H9 (cell line): ENCODE measurements at regions not wholly inside any gene's neighbourhood (a gene's known extent, or its start where the extent isn't known, plus 50 kb on each side); places are given as distances from the start of the nearest gene placed in this dataset.

Source experiments
- DNase-seq: peaks from one replicate; pipeline ENCODE4 v3.0.0-alpha.2; 2017
- H2AFZ ChIP-seq: one replicate; pipeline ENCODE4 v1.6.1; 2013; ENCODE audit warnings: mild to moderate bottlenecking, low read length, control low read depth, moderate library complexity
- H2AK5ac ChIP-seq: 2 replicates; pipeline ENCODE4 v1.6.1; 2013; ENCODE audit warnings: low read length, control low read depth, mixed read lengths; ENCODE audit not compliant: insufficient read length
- H2BK120ac ChIP-seq: one replicate; pipeline ENCODE4 v1.6.1; 2013; ENCODE audit warnings: low read depth, mild to moderate bottlenecking, low read length, control low read depth, inconsistent platforms; ENCODE audit not compliant: poor library complexity, severe bottlenecking
- H2BK12ac ChIP-seq: 2 replicates; pipeline ENCODE4 v1.6.1; 2013; ENCODE audit warnings: low read length, control low read depth, mixed read lengths, low read depth; ENCODE audit not compliant: insufficient read length
- H2BK15ac ChIP-seq: 2 replicates; pipeline ENCODE4 v1.6.1; 2013; ENCODE audit warnings: low read depth, low read length, control low read depth
- H2BK20ac ChIP-seq: one replicate; pipeline ENCODE4 v1.6.1; 2013; ENCODE audit warnings: low read depth, mild to moderate bottlenecking, low read length, control low read depth, inconsistent platforms; ENCODE audit not compliant: poor library complexity, severe bottlenecking
- H2BK5ac ChIP-seq: 2 replicates; pipeline ENCODE4 v1.6.1; 2013; ENCODE audit warnings: low read length, control low read depth, mixed read lengths; ENCODE audit not compliant: insufficient read length
- H3K14ac ChIP-seq: 2 replicates; pipeline ENCODE4 v1.6.1; 2013; ENCODE audit warnings: low read length, control low read depth; ENCODE audit not compliant: insufficient read depth
- H3K18ac ChIP-seq: 2 replicates; pipeline ENCODE4 v1.6.1; 2013; ENCODE audit warnings: low read depth, mild to moderate bottlenecking, mixed read lengths, low read length, control low read depth; ENCODE audit not compliant: insufficient read length
- H3K23ac ChIP-seq: 2 replicates; pipeline ENCODE4 v1.6.1; 2013; ENCODE audit warnings: low read length, control low read depth, mixed read lengths, low read depth; ENCODE audit not compliant: insufficient read length
- H3K23me2 ChIP-seq: 2 replicates; pipeline ENCODE4 v1.6.1; 2013; ENCODE audit warnings: low read depth, mild to moderate bottlenecking, mixed read lengths, low read length, control low read depth; ENCODE audit not compliant: insufficient read length, poor library complexity, severe bottlenecking
- H3K27ac ChIP-seq: 2 replicates; pipeline ENCODE4 v1.5.1; 2013; ENCODE audit warnings: low read length, control low read depth, mixed read lengths, low read depth; ENCODE audit not compliant: insufficient read length
- H3K27me3 ChIP-seq: 2 replicates; pipeline ENCODE4 v1.6.1; 2013; ENCODE audit warnings: low read length, control low read depth, inconsistent platforms; ENCODE audit not compliant: insufficient read depth
- H3K4ac ChIP-seq: 2 replicates; pipeline ENCODE4 v1.6.1; 2013; ENCODE audit warnings: low read depth, mild to moderate bottlenecking, control low read depth, inconsistent platforms, low read length, moderate library complexity
- H3K4me1 ChIP-seq: 2 replicates; pipeline ENCODE4 v1.6.1; 2013; ENCODE audit warnings: low read length, control low read depth, inconsistent platforms; ENCODE audit not compliant: insufficient read depth
- H3K4me2 ChIP-seq: 2 replicates; pipeline ENCODE4 v1.6.1; 2013; ENCODE audit warnings: low read length, control low read depth, mixed read lengths; ENCODE audit not compliant: insufficient read length, insufficient read depth
- H3K56ac ChIP-seq: 2 replicates; pipeline ENCODE4 v1.6.1; 2013; ENCODE audit warnings: low read depth, mild to moderate bottlenecking, mixed read lengths, low read length, control low read depth; ENCODE audit not compliant: insufficient read length
- H3K79me1 ChIP-seq: 2 replicates; pipeline ENCODE4 v1.6.1; 2013; ENCODE audit warnings: low read depth, mild to moderate bottlenecking, moderate library complexity, low read length, control low read depth, inconsistent platforms; ENCODE audit not compliant: insufficient read depth, poor library complexity, severe bottlenecking
- H3K79me2 ChIP-seq: 2 replicates; pipeline ENCODE4 v1.6.1; 2013; ENCODE audit warnings: low read length, control low read depth, inconsistent platforms; ENCODE audit not compliant: insufficient read depth
- H3K9ac ChIP-seq: 2 replicates; pipeline ENCODE4 v1.6.1; 2013; ENCODE audit warnings: low read length, control low read depth, mixed read lengths; ENCODE audit not compliant: insufficient read length; ENCODE audit errors: extremely low read depth
- H3K9me3 ChIP-seq: one replicate; pipeline ENCODE4 v1.6.1; 2013; ENCODE audit warnings: low read depth, low read length, inconsistent platforms; ENCODE audit not compliant: control insufficient read depth
- H3T11ph ChIP-seq: one replicate; pipeline ENCODE4 v1.6.1; 2013; ENCODE audit warnings: mild to moderate bottlenecking, low read length, control low read depth, inconsistent platforms
- H4K20me1 ChIP-seq: one replicate; pipeline ENCODE4 v1.6.1; 2013; ENCODE audit not compliant: control insufficient read depth, insufficient read length, insufficient read depth
- H4K5ac ChIP-seq: 2 replicates; pipeline ENCODE4 v1.6.1; 2013; ENCODE audit warnings: low read depth, mild to moderate bottlenecking, mixed read lengths, low read length, control low read depth; ENCODE audit not compliant: insufficient read length
- H4K8ac ChIP-seq: replicated peaks from 2 replicates; pipeline ENCODE4 v1.6.1; 2013; ENCODE audit warnings: low read length, control low read depth, mixed read lengths, low read depth; ENCODE audit not compliant: insufficient read length
- H4K91ac ChIP-seq: 2 replicates; pipeline ENCODE4 v1.6.1; 2013; ENCODE audit warnings: low read depth, mild to moderate bottlenecking, moderate library complexity, mixed read lengths, low read length, control low read depth; ENCODE audit not compliant: insufficient read length
- H3K27ac Mint-ChIP-seq, 3 experiments: 2 replicates in 2 of 3; 3 replicates in 1 of 3; pipeline ENCODE4 v1.8.0; 2020 to 2021; ENCODE audit warnings: mixed read lengths in 3 of 3, mild to moderate bottlenecking in 1 of 3, moderate library complexity in 1 of 3
- H3K27me3 Mint-ChIP-seq: 2 replicates; pipeline ENCODE4 v1.8.0; 2021; ENCODE audit warnings: low read depth, mild to moderate bottlenecking, moderate library complexity, mixed read lengths
- H3K36me3 Mint-ChIP-seq, 3 experiments: 2 replicates in 2 of 3; 3 replicates in 1 of 3; pipeline ENCODE4 v1.8.0; 2020 to 2021; ENCODE audit warnings: low read depth in 3 of 3, mixed read lengths in 3 of 3; ENCODE audit not compliant: insufficient read depth in 1 of 3
- H3K4me1 Mint-ChIP-seq, 2 experiments: 2 replicates each; pipeline ENCODE4 v1.8.0; 2020; ENCODE audit warnings: mixed read lengths in 2 of 2
- H3K4me3 Mint-ChIP-seq, 2 experiments: 2 replicates in 1 of 2; 3 replicates in 1 of 2; pipeline ENCODE4 v1.8.0; 2020 to 2021; ENCODE audit warnings: mild to moderate bottlenecking in 2 of 2, mixed read lengths in 2 of 2, moderate library complexity in 1 of 2
- H3K9me3 Mint-ChIP-seq, 2 experiments: 2 replicates in 1 of 2; 3 replicates in 1 of 2; pipeline ENCODE4 v1.8.0; 2020; ENCODE audit warnings: mild to moderate bottlenecking in 2 of 2, mixed read lengths in 2 of 2, moderate library complexity in 1 of 2
- WGBS: extraction: QIAGEN DNeasy Blood & Tissue Kit; methylation state at CpG from one replicate; pipeline ENCODE4 v1.1.7; 2013; ENCODE audit warnings: missing lambda C conversion rate, low lambda C conversion rate, mixed read lengths; ENCODE audit not compliant: insufficient read length; ENCODE audit errors: extremely low coverage; 5-methylcytosine and 5-hydroxymethylcytosine counted together
- TF ChIP-seq, protein P1 (sequence below): fragments of 200-600 bp; sonication (generic); conservative IDR thresholded peaks from 3 replicates; pipeline ENCODE4 v1.8.0; 2021; ENCODE audit warnings: antibody characterized with exemption, mild to moderate bottlenecking

DNA sequence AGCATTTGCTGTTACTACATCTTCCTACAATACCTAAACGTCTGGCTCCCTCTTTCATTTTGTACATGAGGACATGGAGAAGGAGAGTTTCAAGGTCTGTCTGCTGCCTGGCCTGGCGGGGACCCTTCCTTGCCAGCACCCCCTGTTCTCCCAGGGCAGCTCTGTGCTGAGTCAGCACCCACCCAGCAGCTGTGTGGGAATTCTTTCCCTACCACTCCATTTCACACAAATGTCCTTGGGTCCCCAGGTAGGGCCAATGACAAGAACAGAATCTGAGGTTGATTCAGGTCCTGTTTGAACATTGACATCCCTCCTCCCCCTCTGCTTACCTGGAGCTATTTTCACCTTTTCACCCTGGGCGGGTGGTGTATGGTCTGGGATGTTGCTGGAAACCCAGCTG lies 129.9 kb upstream of the ITGA6 start:
- no peak overlapping the region for H3K18ac ChIP-seq
- no peak overlapping the region for H2AFZ ChIP-seq
- H4K91ac ChIP-seq, result no peak overlapping the region
- H2BK20ac ChIP-seq, result no peak overlapping the region
- TF ChIP-seq, protein P1, sequence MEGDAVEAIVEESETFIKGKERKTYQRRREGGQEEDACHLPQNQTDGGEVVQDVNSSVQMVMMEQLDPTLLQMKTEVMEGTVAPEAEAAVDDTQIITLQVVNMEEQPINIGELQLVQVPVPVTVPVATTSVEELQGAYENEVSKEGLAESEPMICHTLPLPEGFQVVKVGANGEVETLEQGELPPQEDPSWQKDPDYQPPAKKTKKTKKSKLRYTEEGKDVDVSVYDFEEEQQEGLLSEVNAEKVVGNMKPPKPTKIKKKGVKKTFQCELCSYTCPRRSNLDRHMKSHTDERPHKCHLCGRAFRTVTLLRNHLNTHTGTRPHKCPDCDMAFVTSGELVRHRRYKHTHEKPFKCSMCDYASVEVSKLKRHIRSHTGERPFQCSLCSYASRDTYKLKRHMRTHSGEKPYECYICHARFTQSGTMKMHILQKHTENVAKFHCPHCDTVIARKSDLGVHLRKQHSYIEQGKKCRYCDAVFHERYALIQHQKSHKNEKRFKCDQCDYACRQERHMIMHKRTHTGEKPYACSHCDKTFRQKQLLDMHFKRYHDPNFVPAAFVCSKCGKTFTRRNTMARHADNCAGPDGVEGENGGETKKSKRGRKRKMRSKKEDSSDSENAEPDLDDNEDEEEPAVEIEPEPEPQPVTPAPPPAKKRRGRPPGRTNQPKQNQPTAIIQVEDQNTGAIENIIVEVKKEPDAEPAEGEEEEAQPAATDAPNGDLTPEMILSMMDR, result no peak
- H3K4ac ChIP-seq, result no peak overlapping the region
- H3K27me3 ChIP-seq, result no peaks in the 10 kb centered on the region; the same call in 1 of the 2 replicates
- no peak overlapping the region for H4K8ac ChIP-seq
- H3K27ac Mint-ChIP-seq, result no peak overlapping the region; a peak in 1 of 7 replicates
- peaks cover 6 to 7% of the 10 kb centered on the region in 2 experiments; a peak in 2 of 5 replicates for H3K9me3 Mint-ChIP-seq
- H3K27me3 Mint-ChIP-seq, result peaks cover 69% of the 10 kb centered on the region
- WGBS, result no CpG with 5 or more reads among the region's 3 CpGs
- peaks cover 8% of the 10 kb centered on the region for H3K4me1 ChIP-seq
- no peak overlapping the region for H3K4me2 ChIP-seq
- no peak overlapping the region for H2BK5ac ChIP-seq
- H4K20me1 ChIP-seq, result no peaks in the 10 kb centered on the region
- H3K9ac ChIP-seq, result no peak overlapping the region
- H3K23me2 ChIP-seq, result no peaks in the 10 kb centered on the region
- no peak overlapping the region for H2BK120ac ChIP-seq
- no peak for DNase-seq
- no peak overlapping the region for H2BK15ac ChIP-seq
- peaks cover 0 to 7% (median 0%) of the 10 kb centered on the region in 3 experiments; a peak in 1 of 7 replicates for H3K36me3 Mint-ChIP-seq
- no peak overlapping the region for H3K14ac ChIP-seq
- no peak overlapping the region for H3T11ph ChIP-seq
- H4K5ac ChIP-seq, result no peak overlapping the region
- H3K79me1 ChIP-seq, result no peaks in the 10 kb centered on the region
- no peak overlapping the region for H2AK5ac ChIP-seq
- peaks cover 41 to 43% of the 10 kb centered on the region in 2 experiments for H3K4me1 Mint-ChIP-seq
- H3K9me3 ChIP-seq, result no peaks in the 10 kb centered on the region
- no peak overlapping the region for H2BK12ac ChIP-seq
- H3K27ac ChIP-seq, result no peak overlapping the region
- H3K4me3 Mint-ChIP-seq, result no peak overlapping the region
- H3K56ac ChIP-seq, result no peak overlapping the region
- no peaks in the 10 kb centered on the region for H3K79me2 ChIP-seq
- no peak overlapping the region for H3K23ac ChIP-seq
